GM21619 (cell line): ENCODE measurements at regions not wholly inside any gene's neighbourhood (a gene's known extent, or its start where the extent isn't known, plus 50 kb on each side); places are given as distances from the start of the nearest gene placed in this dataset.
"Not testable (repeated sequence)": the region's sequence is repeated elsewhere in the genome, so short reads cannot be mapped to it uniquely, and the experiment has no call there.

Experiments used
- ATAC-seq: cut with Tn5 transposase; IDR thresholded peaks from one replicate; pipeline ENCODE4 v1.9.1; 2021; ENCODE audit not compliant: unreplicated experiment

DNA sequence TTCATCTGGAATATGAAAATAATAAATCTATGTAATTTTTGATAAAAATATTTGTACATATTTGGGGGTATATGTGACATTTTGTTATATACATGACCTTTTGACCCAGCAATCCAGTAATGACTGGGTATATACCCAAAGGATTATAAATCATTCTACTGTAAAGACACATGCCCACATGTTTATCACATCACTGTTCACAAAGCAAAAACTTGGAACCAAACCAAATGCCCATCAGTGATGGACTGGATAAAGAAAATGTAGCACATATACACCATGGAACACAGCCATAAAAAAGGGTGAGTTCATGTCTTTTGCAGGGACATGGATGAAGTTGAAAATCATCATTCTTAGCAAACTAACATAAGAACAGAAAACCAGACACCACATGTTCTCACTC, 472.1 kb upstream of the DDX18 start:
- no peak for ATAC-seq

DNA sequence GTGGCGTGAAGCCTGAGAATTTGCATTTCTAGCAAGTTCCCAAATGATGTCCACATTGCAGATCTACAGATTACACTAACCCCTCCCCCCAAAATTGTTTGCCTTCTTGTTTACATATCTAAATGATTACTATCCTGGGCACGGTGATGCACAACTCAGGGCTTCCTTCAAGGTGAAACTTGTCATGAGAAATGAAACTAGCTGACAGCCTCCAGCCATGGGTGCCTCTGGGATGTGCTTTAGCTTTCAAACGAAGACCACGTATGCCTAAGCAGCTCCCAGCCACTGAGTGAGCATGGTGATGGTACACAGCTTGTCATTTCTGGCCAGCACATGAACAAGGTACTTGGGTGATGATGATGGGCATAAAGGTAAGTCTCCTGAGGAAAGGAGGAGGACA, 464.8 kb upstream of the DDX18 start:
- ATAC-seq: no peak

DNA sequence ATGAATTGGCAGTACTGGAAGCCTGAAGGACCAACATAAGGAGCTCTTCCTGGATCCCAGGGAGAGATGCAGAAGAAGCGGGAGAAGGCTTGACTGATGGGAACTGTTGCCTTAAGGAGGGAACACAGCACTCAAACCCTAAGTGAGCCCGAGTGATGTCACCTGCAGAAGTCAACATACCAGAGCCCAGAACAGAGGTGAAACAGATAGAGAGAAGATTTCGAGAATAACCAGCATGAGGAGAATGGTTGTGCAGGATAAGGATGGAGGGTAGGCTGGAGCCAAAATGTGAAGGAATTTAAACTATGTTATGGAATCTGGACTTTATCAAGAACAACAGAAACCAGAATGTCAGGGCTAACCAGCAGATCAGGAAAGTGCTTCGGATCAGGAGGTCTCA, 463.1 kb upstream of the DDX18 start:
- ATAC-seq: no peak

DNA sequence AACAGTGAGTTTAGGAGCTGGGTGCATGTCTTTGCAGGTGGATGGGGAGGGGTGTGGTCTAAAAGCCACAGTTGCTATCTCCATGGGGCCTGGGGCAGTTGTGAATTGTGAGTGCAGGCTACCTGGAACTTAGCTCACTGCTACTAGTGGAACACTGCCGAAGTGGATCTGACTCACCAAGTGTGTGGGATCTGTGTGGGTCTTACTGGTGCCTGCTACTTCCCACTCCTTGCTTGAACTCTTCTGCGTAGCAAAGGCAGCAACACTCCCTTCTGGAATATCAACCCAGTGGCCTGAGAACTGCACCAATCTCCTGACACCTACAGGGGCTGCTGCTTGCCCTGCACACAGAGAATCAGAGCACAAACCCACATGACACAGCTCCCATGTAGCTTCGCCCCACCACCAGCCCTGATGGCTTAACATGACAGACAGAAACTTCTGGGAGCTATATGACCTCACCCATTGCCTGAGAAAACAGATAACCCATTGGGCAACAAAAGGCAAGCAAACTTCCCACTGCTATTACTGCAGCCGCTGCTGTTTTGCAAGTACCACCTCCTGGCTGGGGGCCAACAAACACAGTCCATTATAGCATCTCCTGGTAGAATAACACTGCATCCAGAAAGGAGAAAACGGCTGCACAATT, 455.1 kb upstream of the DDX18 start:
- no peak for ATAC-seq

DNA sequence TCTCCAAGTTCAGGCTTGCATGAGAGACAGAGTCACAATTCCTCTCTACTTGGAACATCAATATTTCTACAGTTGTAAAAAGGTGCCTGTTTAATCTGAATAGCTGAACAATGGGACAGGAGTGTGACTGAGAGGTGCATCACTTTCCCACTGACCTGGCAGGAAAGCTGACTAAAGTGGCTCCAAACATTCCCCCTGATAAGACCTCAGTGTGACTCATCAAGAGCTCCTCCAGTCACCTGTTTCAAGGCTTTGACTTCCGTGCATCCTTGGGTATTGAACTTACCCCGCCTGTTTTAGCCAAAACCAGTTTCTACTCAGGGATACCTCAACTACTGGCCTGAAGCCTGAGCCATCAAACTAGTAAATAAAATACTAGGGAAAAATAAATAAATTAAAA, 453.9 kb upstream of the DDX18 start:
- no peak for ATAC-seq

DNA sequence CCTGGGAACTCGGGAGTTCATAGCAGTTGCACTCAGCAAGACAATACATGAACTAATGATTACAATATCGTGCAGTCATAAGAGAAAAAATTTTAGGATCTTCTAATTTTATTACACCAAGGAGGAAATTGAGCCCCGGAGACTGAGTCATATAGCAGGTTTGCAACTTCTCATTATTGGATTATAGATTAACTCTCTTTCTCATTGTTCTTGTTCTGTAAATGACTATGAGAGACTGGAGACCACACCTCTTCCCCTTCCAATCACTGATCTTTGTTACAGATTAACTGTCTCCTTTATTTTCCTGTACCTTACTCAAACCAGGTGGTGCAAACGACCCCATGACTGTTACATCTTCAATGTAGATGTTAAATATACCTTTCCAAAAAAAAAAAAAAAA, 435.8 kb upstream of the DDX18 start:
- peak; percentile 86 for ATAC-seq

DNA sequence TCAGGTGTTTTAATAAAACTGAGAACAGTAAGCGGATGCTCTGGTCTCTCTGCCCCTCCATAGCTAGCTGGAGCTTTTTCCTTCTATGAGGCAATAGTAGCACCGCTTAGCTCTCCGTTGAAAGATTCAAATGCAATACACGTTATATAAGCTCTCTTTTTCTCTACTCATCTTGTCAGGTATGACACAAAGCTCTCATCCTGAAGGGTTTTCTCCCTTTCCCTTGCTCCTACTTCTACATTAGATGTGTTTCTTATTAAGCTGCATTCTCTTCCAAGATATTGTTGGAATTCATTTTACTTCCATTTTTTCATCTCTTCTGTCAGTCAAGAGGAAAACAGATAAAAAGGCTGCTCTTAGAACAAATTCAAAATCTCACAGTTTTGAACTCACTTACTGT, 434.6 kb upstream of the DDX18 start:
- ATAC-seq: no peak

DNA sequence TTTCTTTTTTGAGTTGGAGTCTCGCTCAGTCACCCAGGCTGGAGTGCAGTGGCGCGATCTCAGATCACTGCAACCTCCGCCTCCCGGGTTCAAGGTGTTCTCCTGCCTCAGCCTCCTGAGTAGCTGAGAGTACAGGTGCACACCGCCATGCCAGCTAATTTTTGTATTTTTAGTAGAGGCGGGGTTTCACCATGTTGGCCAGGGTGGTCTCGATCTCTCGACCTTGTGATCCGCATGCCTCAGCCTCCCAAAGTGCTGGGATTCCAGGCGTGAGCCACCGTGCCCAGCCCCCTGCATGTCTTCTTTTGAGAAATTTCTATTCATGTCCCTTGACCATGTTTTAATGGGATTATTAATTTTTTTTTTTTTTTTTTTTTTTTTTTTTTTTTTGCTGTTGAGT, 430.5 kb upstream of the DDX18 start:
- ATAC-seq: not testable (repeated sequence)

DNA sequence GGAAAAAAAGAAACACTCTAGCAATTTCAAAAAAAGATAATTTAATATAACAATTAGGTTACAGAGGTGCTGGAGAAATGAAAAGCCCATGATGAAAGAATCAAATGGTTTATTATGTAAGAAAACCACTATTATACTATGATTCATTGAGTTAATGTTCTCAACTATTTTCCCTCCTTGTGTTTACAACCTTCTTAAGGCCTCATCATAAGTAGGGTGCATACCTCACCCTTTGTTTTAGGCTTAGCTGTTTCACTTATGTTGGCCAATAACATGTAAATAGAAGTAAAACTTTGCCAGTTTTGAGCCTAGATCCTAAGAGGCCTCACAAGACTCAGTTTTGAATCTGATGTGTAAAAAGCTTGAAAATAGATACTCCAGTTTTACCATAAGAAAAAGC, 418.3 kb upstream of the DDX18 start:
- no peak for ATAC-seq

DNA sequence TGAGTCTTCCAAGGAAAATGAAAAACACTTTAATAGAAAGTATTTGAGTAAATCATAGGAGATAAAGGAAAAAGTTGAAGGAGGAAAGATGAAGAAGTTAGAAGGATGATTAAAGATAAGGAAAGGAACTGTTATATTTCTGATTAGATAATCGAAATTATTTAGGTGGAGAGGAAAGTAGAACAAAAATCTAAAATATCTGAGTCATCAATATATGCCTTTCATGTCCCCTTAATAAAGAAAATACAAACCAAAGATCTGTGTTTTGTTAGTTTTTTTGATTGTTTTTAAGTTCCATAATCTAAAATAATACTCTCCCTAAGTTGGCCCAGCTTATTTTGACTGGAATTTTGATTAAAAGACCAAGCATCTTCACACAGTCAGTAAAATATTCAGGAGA, 412.9 kb upstream of the DDX18 start:
- no peak for ATAC-seq

DNA sequence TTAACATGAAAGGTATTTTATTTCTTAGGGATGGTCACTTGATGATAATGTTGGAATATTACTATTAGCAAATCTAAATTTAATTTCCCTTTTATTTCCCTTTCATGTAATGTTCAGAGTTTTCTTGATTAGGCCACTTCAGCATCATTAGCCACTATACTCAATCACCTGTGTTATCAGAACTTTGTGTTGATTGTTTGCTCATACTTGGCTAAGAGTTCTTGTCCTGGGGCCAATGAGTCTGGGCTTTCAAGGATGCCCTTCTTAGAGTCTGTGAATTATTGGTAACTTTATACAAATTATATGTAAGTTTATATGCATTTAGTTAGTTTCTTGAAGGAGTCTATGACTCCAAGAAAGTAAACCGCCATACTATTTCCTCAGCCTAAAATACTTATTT, 408.0 kb upstream of the DDX18 start:
- no peak for ATAC-seq

DNA sequence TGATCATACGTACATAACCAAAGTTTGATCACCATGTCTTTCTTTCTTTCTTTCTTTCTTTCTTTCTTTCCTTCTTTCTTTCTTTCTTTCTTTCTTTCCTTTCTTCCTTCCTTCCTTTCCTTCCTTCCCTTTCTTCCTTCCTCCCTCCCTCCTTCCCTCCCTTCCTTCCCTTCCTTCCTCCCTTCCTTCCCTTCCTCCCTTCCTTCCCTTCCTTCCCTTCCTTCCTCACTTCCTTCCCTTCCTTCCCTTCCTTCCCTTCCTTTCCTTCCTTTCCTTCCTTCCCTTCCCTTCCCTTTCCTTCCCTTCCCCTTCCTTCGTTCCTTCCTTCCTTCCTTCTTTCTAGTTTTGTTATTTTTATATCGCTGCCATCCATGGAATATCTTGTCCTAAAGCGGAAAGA, 406.7 kb upstream of the DDX18 start:
- no peak for ATAC-seq

DNA sequence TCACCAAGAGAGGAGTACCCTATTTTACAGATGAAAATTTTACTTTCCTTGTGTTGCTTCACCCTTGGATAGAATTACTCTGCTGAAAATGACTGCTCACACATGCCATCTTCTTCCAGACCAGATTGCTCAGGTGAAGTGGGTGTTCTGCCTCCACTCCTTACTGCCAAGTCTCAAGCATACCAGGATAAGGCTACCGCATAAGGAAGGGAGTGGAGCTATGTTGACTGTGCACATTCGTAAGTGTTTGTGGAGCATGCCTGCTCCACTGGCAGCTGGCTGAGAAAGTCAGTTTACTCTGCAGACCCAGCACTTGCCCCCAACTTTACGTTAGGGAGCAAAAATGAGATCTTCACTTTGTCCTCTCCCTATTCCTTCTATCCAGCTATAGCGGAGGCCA, 405.0 kb upstream of the DDX18 start:
- ATAC-seq: no peak

DNA sequence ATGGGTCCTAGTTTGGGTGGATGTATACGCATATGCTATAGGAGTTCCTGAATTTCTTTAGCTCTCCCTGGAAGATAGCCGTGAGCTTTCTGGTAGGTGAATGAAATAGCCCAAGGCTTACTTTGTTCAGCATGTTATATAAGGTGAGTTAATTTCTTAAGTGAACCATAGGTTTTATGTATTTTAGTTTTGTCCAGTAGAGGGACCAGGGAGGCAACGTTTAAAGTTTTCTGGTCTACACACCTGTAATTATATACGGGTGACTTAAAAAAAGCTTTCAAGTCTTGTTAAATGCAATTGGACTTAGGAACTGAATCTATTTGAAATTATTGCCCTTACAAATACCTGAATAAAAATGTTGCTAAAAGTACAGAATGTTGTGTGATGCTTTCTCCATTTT, 402.5 kb upstream of the DDX18 start:
- ATAC-seq: no peak

DNA sequence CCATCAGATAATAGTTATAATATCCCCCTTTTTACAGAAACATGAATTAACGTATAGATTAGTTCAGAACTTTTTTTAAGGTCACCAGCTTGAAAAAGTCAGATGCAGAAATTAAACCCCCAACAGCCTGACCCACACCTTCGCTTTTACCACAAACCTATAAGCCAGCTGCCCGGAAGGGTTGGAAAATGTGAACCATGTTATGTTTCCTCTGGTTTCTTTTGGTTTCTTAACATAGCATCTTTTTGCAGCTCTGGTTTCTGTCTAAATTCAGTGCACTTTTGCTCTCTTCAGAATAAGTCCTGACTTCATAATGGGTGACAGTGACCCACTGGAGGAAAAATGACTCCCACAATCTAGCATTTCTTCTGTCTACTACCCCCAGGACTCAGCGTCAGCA, 381.7 kb upstream of the DDX18 start:
- ATAC-seq: no peak

DNA sequence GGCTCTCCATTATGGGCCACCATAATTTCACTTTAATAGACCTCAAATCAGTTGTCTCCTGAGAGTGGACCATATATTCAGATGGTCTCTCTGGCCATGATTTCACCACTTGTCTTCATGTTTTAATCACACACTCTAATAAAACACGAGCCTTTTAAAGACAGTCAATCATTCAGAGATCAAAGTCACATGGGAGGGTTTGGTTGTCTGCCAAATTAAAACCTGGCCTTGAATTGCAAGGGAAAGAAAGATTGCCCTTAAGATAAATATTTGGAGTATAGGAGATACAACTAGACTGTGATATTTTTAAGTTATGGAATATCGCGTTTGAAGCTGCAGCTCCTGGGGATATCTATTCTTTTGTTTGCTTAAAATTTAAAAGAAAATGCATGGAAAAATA, 377.8 kb upstream of the DDX18 start:
- no peak for ATAC-seq

DNA sequence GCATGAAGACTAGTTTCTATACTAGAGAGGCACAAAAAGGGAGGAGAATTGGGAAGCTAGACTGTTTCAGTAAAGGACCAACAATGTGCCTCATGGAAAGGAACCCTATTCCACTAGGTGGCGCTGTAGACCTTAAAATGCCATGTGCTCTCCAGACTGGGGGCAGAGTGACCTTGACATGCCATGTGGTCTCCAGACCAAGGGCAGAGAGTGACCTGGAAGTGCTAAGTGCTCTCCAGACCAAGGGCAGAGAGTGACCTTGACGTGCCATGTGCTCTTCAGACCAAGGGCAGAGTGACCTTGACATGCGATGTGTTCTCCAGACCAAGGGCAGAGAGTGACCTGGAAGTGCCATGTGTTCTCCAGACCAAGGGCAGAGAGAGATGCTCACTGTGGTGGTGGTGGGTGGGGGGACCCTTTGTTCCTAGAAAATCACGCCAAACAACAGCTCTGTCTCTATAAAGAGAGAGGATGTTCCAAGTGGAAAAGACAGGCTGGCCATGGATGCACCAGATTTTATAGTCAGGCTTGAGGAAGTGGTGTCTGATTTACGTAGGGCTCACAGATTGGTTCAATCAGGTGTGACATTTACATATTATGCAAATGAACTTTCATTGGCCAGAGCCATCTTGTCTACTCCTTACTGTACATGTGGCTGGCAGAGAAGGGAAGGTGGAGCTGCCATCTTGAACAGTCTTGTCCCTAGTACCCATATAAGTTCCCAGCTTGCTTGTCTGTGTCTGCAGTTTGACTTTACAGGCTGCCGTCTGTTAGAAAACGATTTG, 344.0 kb upstream of the DDX18 start:
- ATAC-seq: no peak

DNA sequence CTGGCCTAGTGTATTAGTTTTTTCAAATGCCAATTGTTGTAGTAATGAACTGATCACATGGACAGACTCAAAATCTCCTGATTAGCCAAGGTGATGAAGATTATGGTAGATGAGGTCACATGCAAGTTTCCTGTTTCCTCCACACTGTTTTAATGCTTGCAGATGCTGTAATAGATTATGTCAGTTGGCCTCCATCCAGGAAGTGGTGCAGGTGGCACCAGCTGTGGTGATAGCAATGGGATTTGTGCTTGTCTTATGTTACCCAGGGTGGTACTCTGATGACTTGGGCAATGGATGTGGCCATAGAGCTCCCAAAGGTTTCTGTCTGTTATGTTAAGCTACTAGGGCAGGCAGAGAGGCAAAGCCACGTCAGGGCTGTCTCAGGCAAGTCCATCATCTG, 332.9 kb upstream of the DDX18 start:
- ATAC-seq: no peak

DNA sequence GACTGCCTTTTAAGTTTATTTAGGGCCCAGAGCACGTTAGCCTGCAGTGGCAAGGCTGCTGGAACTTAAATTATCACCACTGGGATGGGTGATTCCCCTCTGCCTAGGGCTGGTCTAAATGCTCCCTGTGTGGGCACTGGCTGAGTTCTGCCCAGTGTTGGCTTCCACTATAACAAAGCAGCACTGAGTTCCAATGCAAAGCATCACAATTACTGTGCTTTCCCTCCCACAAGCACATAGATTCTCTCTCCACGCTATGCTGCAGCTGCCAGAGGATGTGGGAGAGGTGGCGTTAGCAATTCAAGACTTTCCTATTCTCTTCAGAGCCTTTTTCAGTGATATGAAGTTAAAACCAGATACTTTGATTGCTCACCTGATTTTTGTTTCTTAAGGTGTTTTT, 328.9 kb upstream of the DDX18 start:
- no peak for ATAC-seq

DNA sequence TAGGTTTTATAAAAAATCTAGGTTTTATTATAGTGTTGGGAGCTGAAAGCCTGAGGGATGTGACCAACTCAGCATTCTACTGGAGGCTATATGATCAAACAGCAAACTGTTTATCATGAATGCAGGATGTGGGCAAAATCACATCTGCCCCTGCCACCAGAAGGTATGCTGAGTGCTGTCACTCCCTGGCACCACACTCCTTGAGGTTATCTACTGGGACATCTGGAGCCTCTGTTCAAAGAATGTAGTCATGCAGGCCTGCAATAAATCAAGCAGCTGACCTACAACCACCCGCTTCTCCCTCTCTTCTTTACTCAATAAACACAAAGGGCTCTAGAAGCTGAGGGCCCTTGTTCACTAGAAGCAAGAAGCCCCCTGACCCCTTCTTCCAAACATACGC, 328.4 kb upstream of the DDX18 start:
- ATAC-seq: no peak

DNA sequence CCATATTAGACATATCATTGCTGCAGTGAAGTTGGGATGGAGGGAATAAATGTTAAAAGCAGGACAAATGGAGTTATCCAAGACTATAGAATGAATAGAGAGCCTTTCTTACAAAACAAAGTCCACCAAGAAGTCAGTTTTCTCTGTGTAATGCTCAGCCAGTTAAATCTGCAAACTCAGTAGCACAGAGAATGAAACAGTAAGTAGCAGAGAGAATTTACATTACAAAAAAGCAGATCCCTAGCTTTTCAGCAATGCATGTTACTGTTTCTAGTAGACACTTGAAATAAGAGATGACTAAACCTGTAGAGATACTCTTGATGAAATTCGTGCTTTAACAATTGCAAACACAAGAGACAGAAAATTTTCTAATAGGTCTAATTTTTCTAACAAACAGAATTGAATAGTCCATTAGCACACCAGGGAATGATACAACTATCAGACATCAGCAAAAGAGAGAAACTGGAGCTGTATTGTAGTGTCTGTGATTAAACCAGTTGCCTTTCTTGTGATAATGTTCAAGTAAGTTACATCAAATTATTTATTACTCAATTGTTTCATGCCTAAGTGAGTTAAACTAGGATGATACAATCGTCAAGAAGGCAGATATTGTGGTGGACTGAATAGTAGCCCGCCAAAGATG, 322.2 kb upstream of the DDX18 start:
- ATAC-seq: no peak

DNA sequence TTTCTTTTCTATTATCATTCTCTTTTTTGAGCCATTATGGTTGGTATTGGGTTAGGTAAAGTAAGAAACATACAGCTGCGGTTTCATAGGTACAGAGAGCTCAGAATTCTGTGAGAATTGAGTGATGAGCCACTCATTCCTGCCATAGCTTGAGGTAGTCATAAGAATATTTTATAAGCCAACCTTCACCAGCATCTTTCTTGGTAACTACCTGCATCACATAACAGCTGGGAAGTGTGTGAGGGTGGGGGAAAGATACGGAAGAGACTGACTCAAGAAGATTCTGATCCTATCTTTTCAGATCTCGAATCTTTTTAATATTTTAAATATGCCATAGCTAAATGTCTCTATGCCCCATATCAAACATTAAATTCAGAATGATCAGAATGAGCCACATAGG, 313.8 kb upstream of the DDX18 start:
- ATAC-seq: no peak
